Inferior parietal cortex (tissue), 1 donor: ENCODE measurements at regions not wholly inside any gene's neighbourhood (a gene's known extent, or its start where the extent isn't known, plus 50 kb on each side); places are given as distances from the start of the nearest gene placed in this dataset.

Experiments
- DNase-seq: peaks from one replicate; pipeline ENCODE4 v3.0.0-alpha.2; 2016; ENCODE audit errors: extremely low spot score

- DNase-seq = no peak
Measured at GRCh38 chr4:22115262-22115661, 166.7 kb upstream of the KCNIP4 start.

DNA sequence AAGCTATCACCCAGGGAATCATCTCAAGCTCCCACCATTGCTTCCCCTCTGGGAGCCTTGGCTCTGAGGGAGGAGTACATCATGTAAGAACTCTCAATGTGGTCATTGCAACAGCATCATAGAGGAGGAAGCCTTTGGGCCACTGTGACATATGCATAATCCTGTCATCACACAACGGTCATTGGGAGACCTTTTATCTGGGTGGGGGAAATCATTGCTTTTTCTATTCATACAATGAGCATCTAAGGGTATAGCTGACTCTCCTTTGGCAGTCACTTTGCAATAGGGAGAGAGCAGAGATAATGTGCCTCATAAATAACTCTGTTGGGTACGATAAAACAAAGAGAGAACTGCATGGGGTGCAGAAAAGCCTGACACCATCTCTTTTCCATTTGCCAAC is 155.2 kb upstream of the KCNIP4 start:
- DNase-seq = no peak

GRCh38 chr4:22099896-22100295 is 151.3 kb upstream of the KCNIP4 start:
- DNase-seq = no peak

DNA sequence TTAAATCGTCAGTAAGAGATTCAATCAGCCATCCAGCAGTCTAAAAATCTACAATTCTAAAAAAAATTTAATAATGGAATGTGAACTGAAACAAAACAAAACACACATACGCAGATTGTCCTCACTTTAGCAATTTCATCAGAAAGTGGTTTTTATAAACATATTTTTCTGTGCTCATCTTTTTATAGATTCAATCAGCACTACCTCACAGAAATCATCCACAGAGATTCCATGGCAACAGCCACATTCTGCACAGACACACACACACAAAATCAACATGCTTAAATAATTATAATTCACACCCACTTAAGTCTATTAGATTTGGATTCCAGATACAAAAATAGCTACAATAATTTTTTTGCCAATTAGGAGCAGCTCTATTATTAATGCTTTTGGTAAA is 149.0 kb upstream of the KCNIP4 start:
- no peak for DNase-seq

- no peak for DNase-seq
Measured at GRCh38 chr4:22094217-22094616, 145.6 kb upstream of the KCNIP4 start.

GRCh38 chr4:22093126-22093525 is 144.6 kb upstream of the KCNIP4 start:
- no peak for DNase-seq

DNA sequence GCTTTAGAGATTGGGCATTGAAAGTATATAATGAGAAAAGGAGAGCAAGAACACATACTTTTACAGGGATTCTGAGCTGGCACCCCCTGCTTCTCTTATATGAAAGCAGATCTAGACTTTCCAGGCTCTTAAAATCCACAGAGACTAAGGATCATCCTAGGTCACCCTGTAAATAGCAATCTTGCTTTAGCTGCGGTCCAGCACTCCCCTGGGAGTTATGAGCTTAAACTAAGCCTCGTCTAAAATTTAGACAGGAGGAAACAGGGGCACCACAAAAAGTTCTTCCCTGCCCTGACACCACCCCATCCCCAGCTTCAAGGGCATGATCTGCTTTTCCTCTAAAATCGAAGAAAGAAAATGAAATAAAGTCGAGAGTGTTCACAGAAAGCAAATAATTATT is 143.3 kb upstream of the KCNIP4 start:
- no peak for DNase-seq

- no peak for DNase-seq
Measured at GRCh38 chr4:22091352-22091717, 142.8 kb upstream of the KCNIP4 start.

GRCh38 chr4:22090661-22091351 is 142.2 kb upstream of the KCNIP4 start:
- DNase-seq = no peak

GRCh38 chr4:22077571-22077970 is 129.0 kb upstream of the KCNIP4 start:
- DNase-seq = no peak

DNA sequence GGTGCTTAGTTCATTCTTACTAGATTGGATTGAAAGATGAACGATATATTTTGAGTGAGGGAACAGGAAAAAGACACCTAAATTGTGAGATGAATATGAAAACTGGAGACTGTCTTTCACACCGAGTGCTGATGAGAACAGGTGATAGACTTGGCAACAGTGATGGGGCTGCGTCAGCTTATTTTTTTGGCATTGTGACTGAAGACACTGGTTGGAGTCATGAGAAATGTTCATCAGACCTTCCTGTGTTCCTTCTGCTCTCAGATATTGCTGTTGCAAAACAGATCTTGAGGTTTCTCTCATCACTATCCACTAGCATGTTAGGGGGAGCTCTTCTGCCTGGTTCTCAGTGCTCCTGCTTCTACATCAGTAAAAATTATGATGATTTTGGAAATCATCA is 124.2 kb upstream of the KCNIP4 start:
- DNase-seq = no peak

DNA sequence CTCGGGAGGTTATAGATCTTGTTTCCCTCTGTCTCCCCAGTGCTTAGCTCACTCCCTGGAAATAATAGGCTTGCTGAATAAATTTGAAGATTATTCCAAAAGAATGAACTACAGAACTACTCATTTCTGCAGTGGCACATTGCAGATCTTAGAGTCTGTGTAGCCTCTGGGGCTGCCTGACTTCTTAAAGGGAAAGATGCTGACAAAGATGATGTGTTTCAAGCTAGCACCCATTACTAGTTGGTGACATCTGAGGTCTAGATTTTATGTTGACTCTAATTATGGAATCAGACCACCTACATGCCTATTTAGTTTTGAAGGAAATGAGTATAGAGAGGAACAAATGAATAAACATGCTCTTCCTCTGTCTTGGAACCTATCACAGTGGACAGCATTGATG is 123.7 kb upstream of the KCNIP4 start:
- no peak for DNase-seq

DNA sequence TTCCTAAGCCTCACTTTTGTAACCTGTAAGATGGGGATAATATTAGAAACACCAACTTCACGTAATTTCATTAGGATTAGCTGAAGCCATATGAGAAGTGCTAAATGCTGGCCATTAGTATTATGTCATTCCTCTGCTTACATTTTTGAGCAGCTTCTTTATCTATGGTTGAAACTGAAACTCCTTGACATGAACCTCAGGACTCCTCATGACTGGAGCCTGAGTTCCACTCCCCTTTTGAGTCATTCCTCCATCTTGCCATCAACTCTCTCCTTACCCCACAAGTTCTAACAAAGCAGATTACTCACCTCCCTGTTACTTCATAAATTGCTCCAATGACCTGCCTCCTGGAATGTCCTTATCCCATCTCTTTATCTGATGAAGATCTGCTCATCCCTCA is 123.2 kb upstream of the KCNIP4 start:
- DNase-seq = no peak

DNA sequence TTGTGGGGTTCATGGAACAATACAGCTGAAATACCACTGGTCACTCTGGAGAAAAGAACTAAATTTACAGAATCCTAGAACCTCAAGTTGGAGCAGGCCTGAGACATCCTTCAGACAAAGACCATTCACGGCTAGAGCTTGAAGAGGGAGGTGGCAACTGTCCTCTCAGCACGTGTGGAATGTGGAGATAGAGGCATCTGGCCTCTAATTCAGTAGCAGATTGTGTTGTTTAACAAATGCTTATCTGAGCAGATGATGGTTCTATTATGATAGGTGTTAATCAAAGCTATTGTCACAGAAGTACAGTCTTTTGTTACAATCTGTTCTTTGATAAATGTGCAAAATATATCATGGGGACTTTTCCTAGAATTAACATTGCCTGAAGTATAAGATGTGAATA is 121.7 kb upstream of the KCNIP4 start:
- DNase-seq = no peak

DNA sequence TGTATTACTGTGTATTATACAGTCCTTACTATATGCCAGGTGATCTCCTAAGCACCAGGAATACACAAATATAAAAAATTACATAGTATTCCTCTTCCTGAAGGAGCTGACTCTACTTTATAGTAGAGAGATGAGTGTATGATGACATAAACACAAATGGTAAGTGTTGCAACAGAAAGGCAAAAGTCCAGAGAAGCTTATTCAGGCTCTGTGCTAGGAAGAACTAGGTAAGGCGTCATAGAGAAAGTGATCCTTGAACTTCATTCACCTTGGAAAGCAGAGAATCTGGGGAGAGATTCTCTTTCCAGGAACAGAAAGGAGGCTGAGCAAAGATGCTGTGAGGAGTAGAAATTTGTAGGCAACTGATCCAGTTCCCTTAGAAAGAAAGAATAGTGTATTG is 115.0 kb upstream of the KCNIP4 start:
- no peak for DNase-seq

- DNase-seq = no peak
Measured at GRCh38 chr4:22062676-22063075, 114.1 kb upstream of the KCNIP4 start.

GRCh38 chr4:22055954-22056353 is 107.4 kb upstream of the KCNIP4 start:
- no peak for DNase-seq

DNA sequence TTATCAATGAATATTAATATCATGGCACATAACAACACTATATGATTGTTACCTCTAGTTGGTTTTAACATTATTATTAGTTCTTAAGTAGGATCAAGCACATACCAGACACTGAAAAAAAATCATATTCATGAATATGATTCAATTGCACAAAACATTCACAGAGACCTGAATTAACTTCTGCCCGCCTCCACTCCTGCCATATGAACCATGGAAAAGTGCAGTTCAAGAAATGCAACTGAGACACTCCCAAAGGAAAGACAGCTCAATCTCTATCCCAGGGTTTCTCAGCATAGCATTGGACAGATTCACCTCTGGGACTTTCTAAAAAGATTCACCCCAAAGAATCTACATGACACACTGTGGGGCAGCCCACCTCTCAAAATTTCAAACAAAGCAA is 103.5 kb upstream of the KCNIP4 start:
- no peak for DNase-seq

DNA sequence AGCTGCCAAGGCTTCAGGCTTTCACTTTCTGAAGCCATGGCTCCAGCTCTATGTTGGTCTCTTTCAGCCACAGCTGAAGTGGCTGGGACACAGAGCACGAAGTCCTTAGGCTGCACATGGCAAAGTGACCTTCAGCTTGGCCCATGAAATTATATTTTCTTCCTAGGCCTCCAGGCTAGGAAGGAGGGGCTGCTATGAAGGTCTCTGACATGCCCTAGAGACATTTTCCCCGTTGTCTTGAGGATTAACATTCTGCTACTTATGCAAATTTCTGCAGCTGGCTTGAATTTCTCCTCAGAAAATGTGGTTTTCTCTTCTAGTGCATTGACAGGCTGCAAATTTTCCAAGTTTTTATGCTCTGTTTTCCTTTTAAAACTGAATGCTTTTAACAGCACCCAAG is 99.8 kb upstream of the KCNIP4 start:
- no peak for DNase-seq

DNA sequence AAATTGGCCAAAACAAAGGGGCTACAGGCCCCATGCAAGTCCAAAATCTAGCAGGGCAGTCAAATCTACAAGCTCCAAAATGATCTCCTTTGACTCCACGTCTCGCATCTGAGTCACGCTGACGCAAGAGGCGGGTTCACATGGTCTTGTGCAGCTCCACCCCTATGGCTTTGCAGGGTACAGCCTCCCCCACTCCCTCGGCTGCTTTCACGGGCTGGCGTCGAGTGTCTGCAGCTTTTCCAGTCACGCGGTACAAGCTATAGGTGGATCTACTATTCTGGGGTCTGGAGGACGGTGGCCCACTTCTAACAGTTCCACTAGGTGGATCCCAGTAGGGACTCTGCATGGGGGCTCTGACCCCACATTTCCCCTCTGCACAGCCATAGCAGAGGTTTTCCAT is 99.2 kb upstream of the KCNIP4 start:
- no peak for DNase-seq

GRCh38 chr4:22045051-22045630 is 96.6 kb upstream of the KCNIP4 start:
- DNase-seq = no peak

GRCh38 chr4:22031423-22031822 is 82.9 kb upstream of the KCNIP4 start:
- peak; percentile 23 for DNase-seq

- DNase-seq = peak; percentile 20
Measured at GRCh38 chr4:22030881-22031280, 82.3 kb upstream of the KCNIP4 start.

DNA sequence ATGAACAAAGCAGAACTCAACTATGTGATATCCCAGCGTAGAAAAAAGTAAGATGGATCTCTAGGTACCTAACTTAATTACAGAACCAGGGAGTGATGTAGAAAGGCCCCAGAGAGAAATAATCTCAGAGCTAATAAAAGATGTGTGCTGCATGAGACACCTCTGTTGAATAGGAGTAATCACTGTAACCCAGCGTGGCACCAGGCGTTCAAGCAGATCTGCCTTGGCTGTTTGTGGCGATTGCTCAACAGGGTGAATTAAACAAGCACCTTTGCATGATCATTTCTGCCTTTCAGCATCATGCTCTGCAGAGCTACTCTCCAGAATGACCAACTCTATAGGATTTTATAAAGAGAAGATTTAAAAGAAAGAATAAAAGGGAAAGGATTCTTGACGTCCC is 81.7 kb upstream of the KCNIP4 start:
- no peak for DNase-seq
